LNCaP clone FGC (cell line): ENCODE measurements at regions not wholly inside any gene's neighbourhood (a gene's known extent, or its start where the extent isn't known, plus 50 kb on each side); places are given as distances from the start of the nearest gene placed in this dataset.

Experiments
- DNase-seq: peaks from one replicate; pipeline ENCODE4 v3.0.0-alpha.2; 2011; ENCODE audit warnings: low read depth
- H3K4me3 ChIP-seq: 2 replicates; pipeline ENCODE4 v1.5.1; 2011; ENCODE audit warnings: mild to moderate bottlenecking, low read depth, low read length, control low read depth
- CTCF ChIP-seq: IDR thresholded peaks from 2 replicates; pipeline ENCODE4 v1.5.1; 2012; ENCODE audit warnings: mild to moderate bottlenecking; ENCODE audit not compliant: control insufficient read depth, insufficient read depth; ENCODE audit errors: extremely low read depth

GRCh38 chr3:124657138-124657537, 73.1 kb upstream of the UMPS start:
- no peak for DNase-seq
- TF ChIP-seq CTCF = no peak
- H3K4me3 ChIP-seq = no peak overlapping the region

- no peak overlapping the region for H3K4me3 ChIP-seq
- TF ChIP-seq CTCF = no peak
- DNase-seq = no peak
Observed at GRCh38 chr3:124658270-124658669, 72.0 kb upstream of the UMPS start.

GRCh38 chr3:124659175-124659574, 71.1 kb upstream of the UMPS start:
- TF ChIP-seq CTCF = no peak

GRCh38 chr3:124660599-124660998, 69.7 kb upstream of the UMPS start:
- DNase-seq = no peak
- H3K4me3 ChIP-seq = no peak overlapping the region
- TF ChIP-seq CTCF = no peak

More at GRCh38 chr3:124659175-124659574, 71.1 kb upstream of the UMPS start:
- DNase-seq = no peak
- H3K4me3 ChIP-seq = no peak overlapping the region

GRCh38 chr3:124663690-124664089, 66.6 kb upstream of the UMPS start:
- TF ChIP-seq CTCF = no peak
- H3K4me3 ChIP-seq = no peak overlapping the region
- no peak for DNase-seq

GRCh38 chr3:124664804-124665203, 65.4 kb upstream of the UMPS start:
- TF ChIP-seq CTCF = no peak

GRCh38 chr3:124666067-124666466, 64.2 kb upstream of the UMPS start:
- no peak overlapping the region for H3K4me3 ChIP-seq
- TF ChIP-seq CTCF = no peak
- DNase-seq = no peak

More at GRCh38 chr3:124664804-124665203, 65.4 kb upstream of the UMPS start:
- H3K4me3 ChIP-seq = no peak overlapping the region
- peak; percentile 43 for DNase-seq
